H1 (cell line): ENCODE measurements at regions not wholly inside any gene's neighbourhood (a gene's known extent, or its start where the extent isn't known, plus 50 kb on each side); places are given as distances from the start of the nearest gene placed in this dataset.

Experiments used
- CTCF ChIA-PET: fragments of 300-600 bp; sonication (Branson Sonifier 250); formaldehyde crosslinking; loops from one replicate; lab custom pipeline; 2021; ENCODE audit not compliant: partially characterized antibody; lab: Charles Lee
- POLR2A ChIA-PET: fragments of 300-600 bp; sonication (Branson Sonifier 250); formaldehyde crosslinking; loops from one replicate; lab custom pipeline; 2021; ENCODE audit warnings: inconsistent platforms; ENCODE audit not compliant: partially characterized antibody; lab: Charles Lee
- DNase-seq, 2 experiments: peaks; one replicate each; pipeline versions ENCODE4 v3.0.0 to v3.0.0-alpha.2; 2010 to 2022; ENCODE audit warnings: low spot score in 2 of 2, low read depth in 1 of 2, mixed read lengths in 1 of 2
- FAIRE-seq: peaks from 2 replicates; lab custom pipeline; 2011; peaks lifted over from hg19 to GRCh38; lab: Jason Lieb, UNC
- H2AFZ ChIP-seq: 2 replicates; pipeline ENCODE4 v1.8.1; 2012; ENCODE audit warnings: low read length, inconsistent platforms
- H2AK5ac ChIP-seq: 2 replicates; pipeline ENCODE4 v1.6.1; 2013; ENCODE audit warnings: low read depth, low read length
- H2BK120ac ChIP-seq: replicated peaks from 2 replicates; pipeline ENCODE3; 2013; ENCODE audit warnings: low read depth, low read length, inconsistent platforms
- H2BK12ac ChIP-seq: 2 replicates; pipeline ENCODE4 v1.6.1; 2013; ENCODE audit warnings: low read depth, low read length
- H2BK15ac ChIP-seq: 2 replicates; pipeline ENCODE4 v1.6.1; 2013; ENCODE audit warnings: low read length
- H2BK20ac ChIP-seq: 2 replicates; pipeline ENCODE4 v1.6.1; 2013; ENCODE audit warnings: low read length
- H2BK5ac ChIP-seq: 2 replicates; pipeline ENCODE4 v1.6.1; 2013; ENCODE audit warnings: low read depth, low read length
- H3K14ac ChIP-seq: 2 replicates; pipeline ENCODE4 v1.6.1; 2013; ENCODE audit warnings: inconsistent platforms; ENCODE audit not compliant: insufficient read length
- H3K18ac ChIP-seq: 2 replicates; pipeline ENCODE4 v1.6.1; 2013; ENCODE audit warnings: low read length; ENCODE audit errors: extremely low read depth
- H3K23ac ChIP-seq: 2 replicates; pipeline ENCODE4 v1.6.1; 2013; ENCODE audit warnings: inconsistent platforms; ENCODE audit not compliant: insufficient read length
- H3K23me2 ChIP-seq: 2 replicates; pipeline ENCODE4 v1.6.1; 2013; ENCODE audit warnings: low read depth, low read length
- H3K27ac ChIP-seq: 2 replicates; pipeline ENCODE4 v1.6.1; 2011; ENCODE audit warnings: low read depth, low read length, inconsistent platforms
- H3K27me3 ChIP-seq, 4 experiments: replicated peaks in 1 of 4; 1 replicate in 1 of 4; 2 replicates in 3 of 4; pipeline versions ENCODE4 v1.6.1 to v1.8.1; 2011 to 2013; ENCODE audit warnings: low read length in 3 of 4, mild to moderate bottlenecking in 3 of 4, inconsistent platforms in 2 of 4, mixed read lengths in 2 of 4, moderate library complexity in 1 of 4; ENCODE audit not compliant: control insufficient read depth in 3 of 4, insufficient read depth in 3 of 4; ENCODE audit errors: extremely low read depth in 1 of 4
- H3K36me3 ChIP-seq, 4 experiments: 2 replicates each; pipeline versions ENCODE4 v1.6.1 to v1.8.1; 2011 to 2013; ENCODE audit warnings: mild to moderate bottlenecking in 4 of 4, low read length in 3 of 4, moderate library complexity in 2 of 4, control low read depth in 1 of 4, inconsistent platforms in 1 of 4; ENCODE audit not compliant: insufficient read depth in 4 of 4, control insufficient read depth in 2 of 4
- H3K4ac ChIP-seq: replicated peaks from 2 replicates; pipeline ENCODE3; 2013; ENCODE audit warnings: low read length, low read depth, mixed read lengths, inconsistent platforms; ENCODE audit not compliant: insufficient read length
- H3K4me1 ChIP-seq, 4 experiments: replicated peaks in 1 of 4; 1 replicate in 1 of 4; 2 replicates in 3 of 4; pipeline versions ENCODE4 v1.6.1 to v1.8.1; 2011 to 2013; ENCODE audit warnings: low read length in 3 of 4, inconsistent platforms in 2 of 4, mixed read lengths in 1 of 4; ENCODE audit not compliant: insufficient read depth in 4 of 4, control insufficient read depth in 3 of 4
- H3K4me2 ChIP-seq, 2 experiments: 2 replicates each; pipeline versions ENCODE4 v1.6.1 to v1.8.1; 2011 to 2013; ENCODE audit warnings: low read depth in 2 of 2, low read length in 2 of 2, control low read depth in 1 of 2, inconsistent platforms in 1 of 2, mild to moderate bottlenecking in 1 of 2; ENCODE audit not compliant: insufficient read depth in 1 of 2
- H3K4me3 ChIP-seq, 4 experiments: fragments of 200-600, 300-600 bp in 1 of 4; sonication (generic), shearing (Covaris generic), sonication (Bioruptor Twin) in 1 of 4; 2 replicates each; pipeline versions ENCODE4 v1.5.1 to v1.8.1; 2011 to 2016; ENCODE audit warnings: low read length in 4 of 4, low read depth in 3 of 4, control low read depth in 2 of 4, inconsistent platforms in 2 of 4, mild to moderate bottlenecking in 2 of 4, mixed read lengths in 1 of 4, moderate library complexity in 1 of 4; ENCODE audit not compliant: insufficient read depth in 2 of 4; ENCODE audit errors: extremely low read depth in 1 of 4
- H3K56ac ChIP-seq: replicated peaks from 2 replicates; pipeline ENCODE3; 2013; ENCODE audit warnings: low read depth, mild to moderate bottlenecking, mixed read lengths, low read length, inconsistent platforms; ENCODE audit not compliant: insufficient read length
- H3K79me1 ChIP-seq: 2 replicates; pipeline ENCODE4 v1.6.1; 2013; ENCODE audit warnings: low read depth, low read length, control low read depth
- H3K79me2 ChIP-seq, 2 experiments: 2 replicates each; pipeline versions ENCODE4 v1.6.1 to v1.8.1; 2012 to 2013; ENCODE audit warnings: low read length in 2 of 2, mild to moderate bottlenecking in 2 of 2, inconsistent platforms in 1 of 2; ENCODE audit not compliant: insufficient read depth in 2 of 2, control insufficient read depth in 1 of 2
- H3K9ac ChIP-seq, 4 experiments: replicated peaks in 1 of 4; 1 replicate in 1 of 4; 2 replicates in 3 of 4; pipeline versions ENCODE4 v1.6.1 to v1.8.1; 2011 to 2013; ENCODE audit warnings: low read depth in 3 of 4, low read length in 3 of 4, control low read depth in 2 of 4, mild to moderate bottlenecking in 2 of 4, moderate library complexity in 2 of 4, inconsistent platforms in 1 of 4; ENCODE audit errors: extremely low read depth in 1 of 4
- H3K9me3 ChIP-seq, 2 experiments: 2 replicates each; pipeline versions ENCODE4 v1.6.1 to v1.8.1; 2012 to 2013; ENCODE audit warnings: mild to moderate bottlenecking in 2 of 2, moderate library complexity in 2 of 2, control low read depth in 1 of 2, inconsistent platforms in 1 of 2, low read depth in 1 of 2, low read length in 1 of 2, mixed read lengths in 1 of 2; ENCODE audit not compliant: insufficient read depth in 2 of 2
- H4K20me1 ChIP-seq, 2 experiments: replicated peaks in 1 of 2; 2 replicates each; pipeline versions ENCODE3 to v1.8.1; 2011 to 2013; ENCODE audit warnings: inconsistent platforms in 2 of 2, low read length in 2 of 2, mild to moderate bottlenecking in 1 of 2; ENCODE audit not compliant: insufficient read depth in 2 of 2, control insufficient read depth in 1 of 2
- H4K5ac ChIP-seq: 2 replicates; pipeline ENCODE4 v1.6.1; 2013; ENCODE audit warnings: low read length, low read depth, mixed read lengths, inconsistent platforms; ENCODE audit not compliant: insufficient read length
- H4K8ac ChIP-seq: 2 replicates; pipeline ENCODE4 v1.8.0; 2013; ENCODE audit warnings: mild to moderate bottlenecking, moderate library complexity, low read length, inconsistent platforms; ENCODE audit not compliant: insufficient read depth; ENCODE audit errors: extremely low read depth
- H4K91ac ChIP-seq: replicated peaks from 2 replicates; pipeline ENCODE3; 2013; ENCODE audit warnings: low read length, mixed read lengths, inconsistent platforms; ENCODE audit not compliant: insufficient read length
- ASH2L ChIP-seq: fragments of 200-600, 300-600 bp; sonication (generic); IDR thresholded peaks from one replicate; pipeline ENCODE4 v1.7.1; 2017; ENCODE audit warnings: low read length
- CBX5 ChIP-seq: fragments of 300-800, 300-1000 bp; sonication (generic); IDR thresholded peaks from 2 replicates; pipeline ENCODE4 v1.7.1; 2016; ENCODE audit warnings: antibody characterized with exemption, low read length, low read depth
- CEBPB ChIP-seq: IDR thresholded peaks from 2 replicates; pipeline ENCODE4 v1.6.1; 2012; ENCODE audit warnings: low read depth, low read length
- JUND ChIP-seq: IDR thresholded peaks from 2 replicates; pipeline ENCODE4 v1.6.1; 2011; ENCODE audit warnings: mild to moderate bottlenecking, improper control_type of control experiment, low read length
- KDM4A ChIP-seq: IDR thresholded peaks from one replicate; pipeline ENCODE4 v1.7.1; 2012; ENCODE audit warnings: low read depth, mild to moderate bottlenecking, moderate library complexity, low read length, inconsistent platforms; ENCODE audit not compliant: severe bottlenecking
- TCF12 ChIP-seq: IDR thresholded peaks from 2 replicates; pipeline ENCODE4 v1.6.1; 2011; ENCODE audit warnings: low read depth, mild to moderate bottlenecking, low read length
- YY1 ChIP-seq: IDR thresholded peaks from 2 replicates; pipeline ENCODE4 v1.6.1; 2011; ENCODE audit warnings: low read depth, mild to moderate bottlenecking, low read length
- WGBS, 2 experiments: shearing (Covaris generic) in 1 of 2; methylation state at CpG; one replicate each; pipeline versions ENCODE4 v1.1.6 to v1.1.7; 2013 to 2015; ENCODE audit warnings: low lambda C conversion rate in 2 of 2, mixed read lengths in 2 of 2, inconsistent platforms in 1 of 2, low coverage in 1 of 2, missing lambda C conversion rate in 1 of 2; ENCODE audit not compliant: insufficient replicate concordance in 2 of 2, insufficient coverage in 1 of 2, insufficient read length in 1 of 2; ENCODE audit errors: extremely low coverage in 1 of 2, missing lambda C conversion rate in 1 of 2; 5-methylcytosine and 5-hydroxymethylcytosine counted together
- TF ChIP-seq, protein P1 (sequence below): IDR thresholded peaks from 2 replicates; pipeline ENCODE4 v1.6.1; 2012; ENCODE audit warnings: low read length, inconsistent platforms
- TF ChIP-seq, protein P2 (sequence below): IDR thresholded peaks from 2 replicates; pipeline ENCODE4 v1.6.1; 2012; ENCODE audit warnings: inconsistent platforms

DNA sequence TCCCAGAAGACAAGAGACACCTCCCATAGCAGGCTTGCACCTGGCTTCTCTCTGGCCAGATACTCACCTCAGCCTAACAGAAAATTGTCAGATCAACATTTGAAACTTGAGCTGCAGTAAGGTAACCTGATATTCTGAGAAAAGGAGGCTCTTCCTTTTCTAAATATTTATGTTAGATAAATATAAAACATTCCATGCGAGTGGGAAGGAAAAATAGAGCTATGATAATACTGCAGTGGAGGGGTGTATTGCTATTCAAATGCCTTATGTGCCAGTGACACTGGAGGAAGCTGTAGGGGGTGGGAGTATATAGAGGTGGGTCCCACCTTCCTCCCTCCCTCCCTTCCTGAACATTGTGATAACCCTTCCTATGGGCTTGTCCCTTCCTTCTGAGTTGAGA is 515.5 kb upstream of the CHAC2 start:
- H3K4me3 ChIP-seq: no peak overlapping the region
- no peak overlapping the region for H2BK12ac ChIP-seq
- ChIA-PET CTCF (interaction anchor here (2.1 kb wide), 1 partner anchor 10 kb away, joined by 5 read pairs; no protein-coding TSS in a partner anchor), POLR2A (no interaction called here)
- H3K4me1 ChIP-seq: peaks cover 0 to 2% (median 0%) of the 10 kb centered on the region in 4 experiments; a peak in 3 of 7 replicates
- no peak overlapping the region for H2BK15ac ChIP-seq
- H3K56ac ChIP-seq: no peak overlapping the region
- H2AK5ac ChIP-seq: no peak overlapping the region
- H3K23me2 ChIP-seq: no peaks in the 10 kb centered on the region
- no peak overlapping the region for H4K5ac ChIP-seq
- no peaks in the 10 kb centered on the region for H3K36me3 ChIP-seq
- no peak overlapping the region for H4K8ac ChIP-seq
- TF ChIP-seq, protein P1, sequence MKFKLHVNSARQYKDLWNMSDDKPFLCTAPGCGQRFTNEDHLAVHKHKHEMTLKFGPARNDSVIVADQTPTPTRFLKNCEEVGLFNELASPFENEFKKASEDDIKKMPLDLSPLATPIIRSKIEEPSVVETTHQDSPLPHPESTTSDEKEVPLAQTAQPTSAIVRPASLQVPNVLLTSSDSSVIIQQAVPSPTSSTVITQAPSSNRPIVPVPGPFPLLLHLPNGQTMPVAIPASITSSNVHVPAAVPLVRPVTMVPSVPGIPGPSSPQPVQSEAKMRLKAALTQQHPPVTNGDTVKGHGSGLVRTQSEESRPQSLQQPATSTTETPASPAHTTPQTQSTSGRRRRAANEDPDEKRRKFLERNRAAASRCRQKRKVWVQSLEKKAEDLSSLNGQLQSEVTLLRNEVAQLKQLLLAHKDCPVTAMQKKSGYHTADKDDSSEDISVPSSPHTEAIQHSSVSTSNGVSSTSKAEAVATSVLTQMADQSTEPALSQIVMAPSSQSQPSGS: no peak
- TF ChIP-seq CBX5: no peak
- no peak for TF ChIP-seq TCF12
- TF ChIP-seq ASH2L: no peak
- TF ChIP-seq KDM4A: no peak
- TF ChIP-seq, protein P2, sequence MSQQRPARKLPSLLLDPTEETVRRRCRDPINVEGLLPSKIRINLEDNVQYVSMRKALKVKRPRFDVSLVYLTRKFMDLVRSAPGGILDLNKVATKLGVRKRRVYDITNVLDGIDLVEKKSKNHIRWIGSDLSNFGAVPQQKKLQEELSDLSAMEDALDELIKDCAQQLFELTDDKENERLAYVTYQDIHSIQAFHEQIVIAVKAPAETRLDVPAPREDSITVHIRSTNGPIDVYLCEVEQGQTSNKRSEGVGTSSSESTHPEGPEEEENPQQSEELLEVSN: no peak
- no peak for TF ChIP-seq CEBPB
- no peak for TF ChIP-seq YY1
- TF ChIP-seq JUND: no peak
- H3K14ac ChIP-seq: no peak overlapping the region
- FAIRE-seq (no peak), DNase-seq (no peak)
- no peaks in the 10 kb centered on the region for H4K20me1 ChIP-seq
- no peaks in the 10 kb centered on the region for H3K9me3 ChIP-seq
- H3K27me3 ChIP-seq: no peaks in the 10 kb centered on the region
- H2BK20ac ChIP-seq: no peak overlapping the region
- H3K27ac ChIP-seq: no peak overlapping the region
- H4K91ac ChIP-seq: no peak overlapping the region
- WGBS, 2 experiments: 58% methylated on average over 1 of the region's 1 CpG; no CpG with 5 or more reads in 1 of the 2 experiments
- H2AFZ ChIP-seq: no peak overlapping the region
- H3K79me1 ChIP-seq: no peaks in the 10 kb centered on the region
- H2BK120ac ChIP-seq: no peak overlapping the region
- no peak overlapping the region for H3K18ac ChIP-seq
- H3K4ac ChIP-seq: no peak overlapping the region
- H2BK5ac ChIP-seq: no peak overlapping the region
- no peak overlapping the region for H3K9ac ChIP-seq
- H3K23ac ChIP-seq: no peak overlapping the region
- no peak overlapping the region; a peak in 1 of 4 replicates for H3K4me2 ChIP-seq
- no peaks in the 10 kb centered on the region for H3K79me2 ChIP-seq
